ENCODE measurements at regions not wholly inside any gene's neighbourhood (a gene's known extent, or its start where the extent isn't known, plus 50 kb on each side); places are given as distances from the start of the nearest gene placed in this dataset.
A peak's percentile ranks its signal among the peaks of the same experiment; 100 is the strongest.

DNA sequence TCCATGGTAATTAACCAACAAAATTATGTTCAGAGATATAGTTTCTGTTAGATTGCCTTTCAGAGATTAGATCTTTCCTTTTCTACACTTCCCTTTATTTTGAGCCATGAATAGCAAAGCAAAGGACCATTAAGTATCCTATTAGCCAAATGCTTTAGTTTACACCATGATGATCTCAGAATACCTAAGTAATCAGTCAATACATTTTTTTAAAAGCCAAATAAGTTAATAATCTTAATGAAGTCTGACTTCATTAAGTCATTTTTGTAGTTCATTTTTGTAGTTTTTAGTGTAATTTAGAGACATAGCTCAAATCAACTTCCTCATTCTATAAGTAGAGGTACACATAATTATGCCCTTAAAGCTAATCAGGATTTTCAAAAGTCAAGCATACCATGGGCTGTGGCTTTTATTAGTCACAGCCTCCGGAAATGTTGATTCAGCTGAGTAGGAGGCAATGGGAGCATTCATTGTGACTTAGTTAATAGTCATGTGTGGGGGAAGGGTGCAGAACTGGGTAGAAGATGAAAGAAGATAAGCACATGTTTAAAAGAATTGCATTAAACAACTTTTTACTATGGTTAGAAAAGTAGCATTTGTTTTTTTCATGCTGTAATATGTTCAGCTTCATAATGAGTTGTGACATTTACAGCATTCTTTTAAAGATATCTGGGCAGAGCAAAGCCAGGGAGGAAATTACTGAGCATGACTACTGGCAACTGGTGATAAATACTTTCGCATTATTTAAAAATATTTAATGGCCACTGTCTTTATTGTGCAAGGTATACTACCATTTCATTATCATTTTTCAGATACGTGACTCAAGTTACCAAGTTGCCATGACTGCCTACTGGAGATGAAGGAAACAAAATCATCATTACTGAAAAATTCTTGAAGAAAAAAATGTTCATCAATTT, 57.3 kb upstream of the CCDC71L start:
- Histone ChIP-seq H3K79me2 (ENCODE audit: insufficient read depth, low read length) (no peaks in the 10 kb centered on the region), H3K9ac (ENCODE audit: insufficient read depth, low read length, poor library complexity, severe bottlenecking) (peak overlapping the region; percentile 41), H4K20me1 (ENCODE audit: insufficient read depth, low read length) (no peaks in the 10 kb centered on the region), H3K4me3 (replicated peaks in 1 of 3; ENCODE audit: low read depth in 2 of 3, low read length in 3 of 3) (peak overlapping the region in 1 of 3 experiments; percentile 44), H2AFZ (ENCODE audit: insufficient read depth, low read depth, low read length, poor library complexity, severe bottlenecking) (no peak overlapping the region), H3K36me3 (replicated peaks in 1 of 2; ENCODE audit: control insufficient read depth in 1 of 2, insufficient read depth in 2 of 2, low read length in 2 of 2) (no peaks in the 10 kb centered on the region), H3K4me2 (replicated peaks; ENCODE audit: extremely low read depth, low read length, poor library complexity, severe bottlenecking) (peak overlapping the region; percentile 63), H3K27me3 (ENCODE audit: control insufficient read depth in 2 of 2, insufficient read depth in 2 of 2, low read length in 2 of 2) (no peaks in the 10 kb centered on the region), H3K9me3 (replicated peaks in 1 of 2; ENCODE audit: control insufficient read depth in 1 of 2, insufficient read depth in 1 of 2, low read length in 2 of 2) (no peaks in the 10 kb centered on the region), H3K27ac (ENCODE audit: low read depth in 1 of 2, low read length in 2 of 2) (peak overlapping the region; percentile 64 to 93), H3K4me1 (ENCODE audit: control insufficient read depth in 1 of 2, insufficient read depth in 2 of 2, low read length in 2 of 2) (peaks cover 54 to 73% of the 10 kb centered on the region in 2 donors)
- DNase-seq = peak; percentile 92 to 98 (median 95)
- peaks cover 31% of the 10 kb centered on the region for H3K4me1 Mint-ChIP-seq
- peaks cover 0 to 5% (median 0%) of the 10 kb centered on the region in 7 donors for H3K9me3 Mint-ChIP-seq
- H3K4me3 Mint-ChIP-seq = no peak overlapping the region
- no peak overlapping the region for H3K27ac Mint-ChIP-seq
- no CpG with 5 or more reads among the region's 3 CpGs for WGBS (ENCODE audit: insufficient coverage)
- peaks cover 0 to 7% of the 10 kb centered on the region in 2 donors for H3K36me3 Mint-ChIP-seq
- no peak for TF ChIP-seq CTCF (IDR thresholded peaks at IDR 0.05)
- intact Hi-C loops (cut with micrococcal nuclease) = loop anchor here in 1 of 2 donors (5.0 kb wide), 1 partner anchor 36 kb away; no protein-coding TSS in a partner anchor
- peaks cover 0 to 4% (median 3%) of the 10 kb centered on the region in 3 donors for H3K27me3 Mint-ChIP-seq (ENCODE audit: low read depth in 3 of 3)

GRCh38 chr7:106720641-106721040, 59.7 kb upstream of the CCDC71L start:
- H3K36me3 ChIP-seq (replicated peaks in 1 of 2; ENCODE audit: control insufficient read depth in 1 of 2, insufficient read depth in 2 of 2, low read length in 2 of 2) = no peaks in the 10 kb centered on the region
- no peak overlapping the region for H2AFZ ChIP-seq (ENCODE audit: insufficient read depth, low read depth, low read length, poor library complexity, severe bottlenecking)
- H3K4me1 Mint-ChIP-seq = peaks cover 27% of the 10 kb centered on the region
- intact Hi-C loops (cut with micrococcal nuclease) = no loop called here
- H3K4me3 Mint-ChIP-seq = no peak overlapping the region
- peaks cover 54 to 73% of the 10 kb centered on the region in 2 donors for H3K4me1 ChIP-seq (ENCODE audit: control insufficient read depth in 1 of 2, insufficient read depth in 2 of 2, low read length in 2 of 2)
- H3K9me3 Mint-ChIP-seq = peaks cover 0 to 2% (median 0%) of the 10 kb centered on the region in 7 donors
- 100% methylated on average over 1 of the region's 2 CpGs for WGBS (ENCODE audit: insufficient coverage)
- no peaks in the 10 kb centered on the region for H4K20me1 ChIP-seq (ENCODE audit: insufficient read depth, low read length)
- no peak overlapping the region for H3K4me3 ChIP-seq (replicated peaks in 1 of 3; ENCODE audit: low read depth in 2 of 3, low read length in 3 of 3)
- H3K27ac Mint-ChIP-seq = peak overlapping the region in 5 of 7 donors; percentile 15 to 92 (median 80)
- no peaks in the 10 kb centered on the region for H3K79me2 ChIP-seq (ENCODE audit: insufficient read depth, low read length)
- no peaks in the 10 kb centered on the region for H3K27me3 ChIP-seq (ENCODE audit: control insufficient read depth in 2 of 2, insufficient read depth in 2 of 2, low read length in 2 of 2)
- H3K27me3 Mint-ChIP-seq (ENCODE audit: low read depth in 3 of 3) = peaks cover 4 to 6% (median 5%) of the 10 kb centered on the region in 3 donors
- no peak overlapping the region for H3K9ac ChIP-seq (ENCODE audit: insufficient read depth, low read length, poor library complexity, severe bottlenecking)
- TF ChIP-seq CTCF (IDR thresholded peaks at IDR 0.05) = no peak
- H3K36me3 Mint-ChIP-seq = peaks cover 0 to 7% of the 10 kb centered on the region in 2 donors
- H3K27ac ChIP-seq (ENCODE audit: low read depth in 1 of 2, low read length in 2 of 2) = peak overlapping the region in 1 of 2 donors; percentile 29
- peak; percentile 43 to 51 (median 49) for DNase-seq
- no peaks in the 10 kb centered on the region for H3K9me3 ChIP-seq (replicated peaks in 1 of 2; ENCODE audit: control insufficient read depth in 1 of 2, insufficient read depth in 1 of 2, low read length in 2 of 2)
- no peak overlapping the region for H3K4me2 ChIP-seq (replicated peaks; ENCODE audit: extremely low read depth, low read length, poor library complexity, severe bottlenecking)
